ENCODE measurements at regions not wholly inside any gene's neighbourhood (a gene's known extent, or its start where the extent isn't known, plus 50 kb on each side); places are given as distances from the start of the nearest gene placed in this dataset.
A peak's percentile ranks its signal among the peaks of the same experiment; 100 is the strongest.
"Not testable (repeated sequence)": the region's sequence is repeated elsewhere in the genome, so short reads cannot be mapped to it uniquely, and the experiment has no call there.

- no peak for TF ChIP-seq CTCF (conservative IDR thresholded peaks at IDR 0.05; ENCODE audit: low read length)
Observed at GRCh38 chr5:82473262-82473661, 195.1 kb upstream of the RPS23 start.

GRCh38 chr5:82470185-82470994, 192.2 kb upstream of the RPS23 start:
- no peak for DNase-seq (ENCODE audit: low read depth)
- no peak for TF ChIP-seq CTCF (conservative IDR thresholded peaks at IDR 0.05; ENCODE audit: low read length)
- no peak overlapping the region for H3K4me3 ChIP-seq (ENCODE audit: low read length)

More at GRCh38 chr5:82473262-82473661, 195.1 kb upstream of the RPS23 start:
- DNase-seq (ENCODE audit: low read depth) = no peak
- no peak overlapping the region for H3K4me3 ChIP-seq (ENCODE audit: low read length)

GRCh38 chr5:82466986-82467561, 188.9 kb upstream of the RPS23 start:
- H3K4me3 ChIP-seq (ENCODE audit: low read length) = peak overlapping the region; percentile 53
- DNase-seq (ENCODE audit: low read depth) = peak; percentile 69
- peak; percentile 60 for TF ChIP-seq CTCF (conservative IDR thresholded peaks at IDR 0.05; ENCODE audit: low read length)

GRCh38 chr5:82465235-82465634, 187.1 kb upstream of the RPS23 start:
- no peak for TF ChIP-seq CTCF (conservative IDR thresholded peaks at IDR 0.05; ENCODE audit: low read length)
- no peak for DNase-seq (ENCODE audit: low read depth)
- H3K4me3 ChIP-seq (ENCODE audit: low read length) = no peak overlapping the region

GRCh38 chr5:82459626-82460025, 181.5 kb upstream of the RPS23 start:
- TF ChIP-seq CTCF (conservative IDR thresholded peaks at IDR 0.05; ENCODE audit: low read length) = no peak
- DNase-seq (ENCODE audit: low read depth) = no peak
- no peak overlapping the region for H3K4me3 ChIP-seq (ENCODE audit: low read length)

- H3K4me3 ChIP-seq (ENCODE audit: low read length); DNase-seq (ENCODE audit: low read depth): not testable (repeated sequence)
Observed at GRCh38 chr5:82455317-82455716, 177.2 kb upstream of the RPS23 start.

GRCh38 chr5:82448374-82448773, 170.2 kb upstream of the RPS23 start:
- TF ChIP-seq CTCF (conservative IDR thresholded peaks at IDR 0.05; ENCODE audit: low read length) = no peak
- no peak for DNase-seq (ENCODE audit: low read depth)
- no peak overlapping the region for H3K4me3 ChIP-seq (ENCODE audit: low read length)

Data from AG10803 (cell line).